GM21423 (cell line): ENCODE measurements at regions not wholly inside any gene's neighbourhood (a gene's known extent, or its start where the extent isn't known, plus 50 kb on each side); places are given as distances from the start of the nearest gene placed in this dataset.

ENCODE experiments used
- ATAC-seq: cut with Tn5 transposase; IDR thresholded peaks from one replicate; pipeline ENCODE4 v1.9.1; 2021; ENCODE audit warnings: mild to moderate bottlenecking, moderate library complexity; ENCODE audit not compliant: unreplicated experiment

- no peak for ATAC-seq
Measured at GRCh38 chr5:54927097-54927746, 58.2 kb downstream of the ESM1 start.

DNA sequence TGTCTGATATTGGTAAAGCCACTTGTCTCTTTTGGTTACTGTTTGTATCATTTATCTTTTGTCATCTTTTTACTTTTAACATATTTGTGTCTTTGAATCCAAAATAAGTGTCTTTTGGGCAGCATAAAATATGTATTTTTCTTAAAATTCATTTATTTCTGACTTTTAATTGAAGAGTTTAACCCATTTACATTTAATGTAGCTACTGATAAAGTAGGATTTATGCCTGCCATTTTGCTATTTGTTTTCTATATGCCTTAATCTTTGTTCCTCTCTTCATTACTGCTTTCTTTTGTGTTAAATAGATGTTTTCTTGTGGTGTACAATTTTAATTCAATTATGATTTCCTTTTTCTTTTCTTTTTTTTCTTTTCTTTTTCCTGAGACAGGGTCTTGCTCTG is 60.9 kb downstream of the ESM1 start:
- no peak for ATAC-seq

GRCh38 chr5:54917323-54917722 is 68.1 kb downstream of the ESM1 start:
- ATAC-seq: no peak

GRCh38 chr5:54915466-54916027 is 69.8 kb downstream of the ESM1 start:
- ATAC-seq: no peak

GRCh38 chr5:54912021-54912420 is 73.4 kb downstream of the ESM1 start:
- ATAC-seq: no peak

GRCh38 chr5:54909911-54910870 is 75.2 kb downstream of the ESM1 start:
- no peak for ATAC-seq

GRCh38 chr5:54908774-54909525 is 76.4 kb downstream of the ESM1 start:
- no peak for ATAC-seq

- ATAC-seq: no peak
Measured at GRCh38 chr5:54905942-54906537, 79.4 kb downstream of the ESM1 start.

DNA sequence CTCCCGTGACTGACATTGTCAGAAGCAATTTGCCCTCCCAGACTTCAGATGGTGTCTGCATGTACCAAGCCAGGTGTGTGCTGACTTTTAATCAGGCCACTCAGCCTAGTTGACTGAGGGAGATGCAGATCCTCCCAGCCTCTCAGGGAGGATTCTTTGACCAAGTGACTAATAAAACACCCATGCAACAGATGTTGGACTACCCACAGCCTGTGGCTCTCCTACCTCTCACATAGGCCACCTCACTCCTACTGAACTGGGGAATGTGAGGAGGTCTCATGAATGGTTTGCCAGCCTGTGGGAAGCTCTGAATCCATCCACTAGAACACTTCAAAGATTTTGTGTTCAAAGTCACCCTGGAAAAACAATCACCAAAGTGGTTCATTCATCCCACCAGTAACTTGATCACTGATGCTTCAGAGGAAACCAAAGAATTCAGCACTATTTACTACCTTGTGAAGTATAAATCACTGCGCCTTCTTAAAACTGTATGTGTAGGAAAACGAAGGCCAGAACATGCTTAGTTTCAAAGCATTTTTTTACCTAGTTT is 80.1 kb downstream of the ESM1 start:
- no peak for ATAC-seq

- ATAC-seq: no peak
Measured at GRCh38 chr5:54904425-54904824, 81.0 kb downstream of the ESM1 start.

- ATAC-seq: peak; percentile 99
Measured at GRCh38 chr5:54902791-54903473, 82.5 kb downstream of the ESM1 start.

GRCh38 chr5:54900984-54901725 is 84.2 kb downstream of the ESM1 start:
- no peak for ATAC-seq

DNA sequence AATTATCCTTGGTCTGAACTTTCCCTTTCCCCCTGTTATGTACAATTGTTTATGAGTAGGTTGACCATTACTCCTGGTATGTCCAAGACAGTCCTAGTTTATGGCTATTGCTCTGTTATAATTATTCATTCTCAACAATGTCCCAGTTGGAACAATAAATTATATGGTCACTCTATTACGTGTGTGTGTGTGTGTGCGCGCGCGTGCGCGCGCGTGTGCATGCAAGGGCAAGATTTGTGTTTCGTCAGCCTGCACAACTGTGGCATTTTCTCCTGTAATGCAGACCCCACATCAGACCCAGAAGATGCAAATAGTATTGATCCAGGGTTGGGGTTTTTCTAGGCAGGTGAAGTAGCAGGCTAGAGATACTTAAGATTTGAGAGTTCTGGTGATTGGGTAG is 88.4 kb downstream of the ESM1 start:
- no peak for ATAC-seq

GRCh38 chr5:54895816-54896341 is 89.5 kb downstream of the ESM1 start:
- ATAC-seq: no peak

DNA sequence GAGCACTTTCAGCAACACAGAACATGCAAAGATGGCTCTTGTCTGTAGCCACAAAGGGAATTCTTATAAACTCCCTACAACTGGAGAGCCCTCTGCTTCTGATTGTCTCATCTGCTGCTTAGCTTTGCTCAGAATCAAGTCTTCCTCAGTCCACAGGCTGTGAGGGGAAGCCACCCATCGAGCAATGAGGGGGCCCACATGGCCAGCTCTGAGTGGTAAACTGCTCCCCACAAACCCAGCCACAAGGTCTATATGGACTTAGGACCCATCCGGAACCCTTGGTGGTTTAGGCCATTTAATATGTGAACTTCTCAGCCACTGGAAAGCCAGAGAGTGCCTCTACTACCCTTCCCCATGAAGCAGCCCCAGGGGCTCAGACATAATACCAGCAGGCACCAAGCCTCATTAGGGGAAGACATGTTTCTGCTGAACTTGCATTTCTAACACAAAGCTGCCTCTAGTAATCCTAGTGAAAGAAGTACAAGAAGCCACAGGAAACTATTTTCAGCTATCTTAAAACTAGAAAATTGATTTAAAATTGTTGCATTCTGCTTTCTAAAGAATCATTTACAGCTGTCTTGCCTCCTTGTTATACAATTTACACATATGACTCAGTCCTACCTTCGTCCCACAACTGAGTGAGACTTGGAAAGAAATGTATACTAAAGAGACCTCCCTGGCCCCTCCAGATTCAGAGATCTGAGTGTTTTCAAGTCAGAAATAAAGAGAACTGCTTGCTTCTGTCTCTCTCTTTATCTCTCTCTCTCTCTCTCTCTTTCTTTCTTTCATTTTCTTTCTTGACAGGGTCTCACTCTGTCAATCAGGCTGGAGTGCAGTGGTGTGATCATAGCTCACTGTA is 90.2 kb downstream of the ESM1 start:
- ATAC-seq: no peak

DNA sequence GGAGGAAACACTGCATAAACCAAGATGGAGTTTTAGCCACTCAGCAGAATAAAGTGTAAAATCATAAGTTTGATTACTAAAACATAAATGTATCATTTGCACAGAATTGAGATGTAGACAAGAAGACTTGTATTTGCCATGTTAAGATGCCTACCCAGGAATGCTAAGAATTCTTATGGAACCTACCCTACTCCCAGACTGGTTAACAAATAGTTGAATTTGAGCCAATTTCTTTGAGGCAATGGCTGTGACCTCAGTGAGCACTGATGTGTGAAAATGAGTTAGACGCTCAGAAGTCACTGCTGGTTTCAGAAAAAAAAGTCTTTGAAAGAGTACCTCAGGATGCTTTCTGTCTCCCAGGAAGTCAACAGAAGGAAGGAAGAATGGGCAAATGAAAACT is 95.6 kb downstream of the ESM1 start:
- no peak for ATAC-seq

GRCh38 chr5:54887663-54888062 is 97.7 kb downstream of the ESM1 start:
- ATAC-seq: no peak

DNA sequence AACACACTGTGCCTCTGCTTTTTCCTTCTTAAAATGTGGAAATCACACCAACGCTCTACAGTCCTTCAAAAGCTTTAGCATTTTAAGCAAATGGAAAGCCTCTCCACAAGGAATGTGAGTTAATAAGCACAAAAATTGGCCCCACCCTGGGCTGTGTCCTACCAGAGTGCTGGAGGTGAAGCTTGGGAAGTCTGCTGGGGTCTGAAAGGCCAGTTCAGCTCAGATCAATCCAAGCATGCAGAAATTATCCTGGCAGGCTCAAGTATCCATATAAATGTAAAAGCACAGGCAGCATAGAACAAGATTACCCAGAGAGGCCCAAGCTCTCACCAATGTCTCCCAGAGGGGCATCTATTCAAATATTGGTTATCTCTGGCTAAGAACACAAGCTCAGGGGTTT is 98.5 kb downstream of the ESM1 start:
- ATAC-seq: no peak
